ENCODE measurements at regions not wholly inside any gene's neighbourhood (a gene's known extent, or its start where the extent isn't known, plus 50 kb on each side); places are given as distances from the start of the nearest gene placed in this dataset.

- no peak for DNase-seq
- Histone ChIP-seq H3K9me3 (ENCODE audit: control insufficient read depth in 4 of 4, insufficient read depth in 3 of 4, low read length in 3 of 4) (peaks cover 0 to 4% (median 0%) of the 10 kb centered on the region in 4 donors), H3K27ac (ENCODE audit: low read depth in 1 of 2, low read length in 1 of 2) (no peak overlapping the region), H3K36me3 (ENCODE audit: control insufficient read depth in 4 of 4, insufficient read depth in 4 of 4, low read length in 4 of 4) (no peaks in the 10 kb centered on the region), H3K4me3 (no peak overlapping the region), H3K4me1 (ENCODE audit: control insufficient read depth in 5 of 5, insufficient read depth in 5 of 5, low read length in 5 of 5) (no peaks in the 10 kb centered on the region), H3K27me3 (ENCODE audit: control insufficient read depth in 3 of 3, insufficient read depth in 3 of 3, low read length in 2 of 3) (peaks cover 0 to 8% (median 2%) of the 10 kb centered on the region in 3 donors), H3K9ac (ENCODE audit: insufficient read depth in 1 of 2, low read length in 2 of 2) (no peak overlapping the region)
- TF ChIP-seq CTCF (IDR thresholded peaks at IDR 0.05; ENCODE audit: control extremely low read depth, extremely low read depth): no peak
- 78 to 79% methylated on average over 11 to 14 of the region's 14 CpGs for WGBS, 2 donors
- ATAC-seq (ENCODE audit: insufficient read depth, low FRiP score): no peak
Measured at GRCh38 chr12:131363841-131364495, 346.9 kb upstream of the SFSWAP start.

GRCh38 chr12:131364903-131365820 is 345.7 kb upstream of the SFSWAP start:
- peaks cover 0 to 5% (median 2%) of the 10 kb centered on the region in 3 donors for H3K27me3 ChIP-seq (ENCODE audit: control insufficient read depth in 3 of 3, insufficient read depth in 3 of 3, low read length in 2 of 3)
- peaks cover 0 to 4% (median 0%) of the 10 kb centered on the region in 4 donors for H3K9me3 ChIP-seq (ENCODE audit: control insufficient read depth in 4 of 4, insufficient read depth in 3 of 4, low read length in 3 of 4)
- DNase-seq: no peak
- no peaks in the 10 kb centered on the region for H3K36me3 ChIP-seq (ENCODE audit: control insufficient read depth in 4 of 4, insufficient read depth in 4 of 4, low read length in 4 of 4)
- TF ChIP-seq CTCF (IDR thresholded peaks at IDR 0.05; ENCODE audit: control extremely low read depth, extremely low read depth): no peak
- H3K27ac ChIP-seq (ENCODE audit: low read depth in 1 of 2, low read length in 1 of 2): no peak overlapping the region
- no peaks in the 10 kb centered on the region for H3K4me1 ChIP-seq (ENCODE audit: control insufficient read depth in 5 of 5, insufficient read depth in 5 of 5, low read length in 5 of 5)
- H3K4me3 ChIP-seq: no peak overlapping the region
- no peak for ATAC-seq (ENCODE audit: insufficient read depth, low FRiP score)
- WGBS, 2 donors: 87 to 90% methylated on average over 12 of the region's 12 CpGs
- no peak overlapping the region for H3K9ac ChIP-seq (ENCODE audit: insufficient read depth in 1 of 2, low read length in 2 of 2)

- ATAC-seq (ENCODE audit: insufficient read depth, low FRiP score) (no peak), DNase-seq (no peak)
Measured at GRCh38 chr12:131365821-131366260, 345.0 kb upstream of the SFSWAP start.

More at GRCh38 chr12:131365821-131366260, 345.0 kb upstream of the SFSWAP start:
- Histone ChIP-seq H3K9me3 (ENCODE audit: control insufficient read depth in 4 of 4, insufficient read depth in 3 of 4, low read length in 3 of 4) (peaks cover 0 to 4% (median 0%) of the 10 kb centered on the region in 4 donors), H3K36me3 (ENCODE audit: control insufficient read depth in 4 of 4, insufficient read depth in 4 of 4, low read length in 4 of 4) (no peaks in the 10 kb centered on the region), H3K9ac (ENCODE audit: insufficient read depth in 1 of 2, low read length in 2 of 2) (no peak overlapping the region), H3K27me3 (ENCODE audit: control insufficient read depth in 3 of 3, insufficient read depth in 3 of 3, low read length in 2 of 3) (peaks cover 0 to 5% (median 2%) of the 10 kb centered on the region in 3 donors), H3K4me3 (no peak overlapping the region), H3K4me1 (ENCODE audit: control insufficient read depth in 5 of 5, insufficient read depth in 5 of 5, low read length in 5 of 5) (no peaks in the 10 kb centered on the region), H3K27ac (ENCODE audit: low read depth in 1 of 2, low read length in 1 of 2) (no peak overlapping the region)
- WGBS, 2 donors: 82 to 90% methylated on average over 15 of the region's 15 CpGs
- TF ChIP-seq CTCF (IDR thresholded peaks at IDR 0.05; ENCODE audit: control extremely low read depth, extremely low read depth): no peak
